Suppressor macrophage (primary cell): ENCODE measurements at regions not wholly inside any gene's neighbourhood (a gene's known extent, or its start where the extent isn't known, plus 50 kb on each side); places are given as distances from the start of the nearest gene placed in this dataset.

Source experiments
- DNase-seq, 4 experiments: peaks; one replicate each; pipeline ENCODE4 v3.0.0-alpha.2; 2020 to 2022

DNA sequence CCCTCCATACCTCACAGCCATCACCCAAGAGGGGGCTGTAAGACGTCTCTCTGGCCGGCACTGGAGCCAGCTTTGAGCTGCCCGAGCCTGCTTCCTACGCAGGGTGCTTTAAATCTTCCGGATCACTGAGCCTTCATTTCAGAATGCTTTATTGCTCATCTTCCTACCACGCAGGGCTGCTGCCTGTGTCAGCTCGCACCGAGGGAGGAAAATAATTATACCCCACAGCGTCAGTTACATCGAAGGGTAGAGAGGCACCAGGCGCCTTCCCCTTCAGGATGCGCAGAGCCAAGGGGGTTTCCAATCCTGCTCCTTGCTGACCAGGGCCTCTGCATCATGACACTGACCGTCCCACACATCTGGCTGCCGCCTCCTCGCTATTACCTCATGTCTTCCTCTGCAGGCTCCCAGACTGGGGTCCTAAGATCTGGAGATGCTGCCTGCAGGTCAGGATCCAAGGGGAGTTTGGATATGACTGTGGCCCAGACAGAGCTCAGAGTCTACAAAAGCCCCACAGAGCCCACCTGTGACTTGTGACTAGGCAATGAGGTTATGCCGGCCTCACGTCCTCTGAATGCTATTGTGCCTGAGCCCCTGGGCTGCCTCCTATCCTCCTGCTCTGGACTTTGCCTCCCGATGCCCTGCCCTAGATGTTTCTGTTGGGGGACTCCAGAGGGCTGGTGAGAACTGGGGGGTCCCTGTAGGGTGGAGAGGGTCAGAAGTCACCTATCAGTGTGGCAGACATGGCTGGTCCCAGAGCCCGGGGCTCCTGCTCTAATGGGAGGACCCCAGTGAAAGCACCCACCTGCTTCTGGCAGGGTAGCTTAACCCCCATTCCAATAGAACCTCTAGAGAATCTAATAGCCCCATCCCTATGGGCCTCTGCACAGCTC, 220.3 kb upstream of the RTL1 start:
- DNase-seq, result no peak

DNA sequence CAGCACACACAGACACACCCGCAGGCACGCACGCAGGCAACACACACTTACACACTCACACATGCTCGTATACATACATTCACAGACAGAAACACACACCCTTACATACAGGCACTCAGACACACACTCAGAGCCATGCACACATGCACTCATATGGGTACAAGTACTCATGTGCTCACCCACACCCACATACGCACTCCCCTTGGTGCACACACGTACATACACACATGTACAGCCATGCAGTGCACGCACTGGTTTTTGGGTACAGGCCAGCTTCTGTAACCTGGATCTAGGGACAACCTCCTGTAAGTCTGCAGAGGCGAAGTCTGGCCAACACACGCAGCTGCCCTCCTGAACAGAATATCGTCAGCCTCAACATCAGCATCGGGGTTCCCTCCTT, 221.3 kb upstream of the RTL1 start:
- no peak for DNase-seq

DNA sequence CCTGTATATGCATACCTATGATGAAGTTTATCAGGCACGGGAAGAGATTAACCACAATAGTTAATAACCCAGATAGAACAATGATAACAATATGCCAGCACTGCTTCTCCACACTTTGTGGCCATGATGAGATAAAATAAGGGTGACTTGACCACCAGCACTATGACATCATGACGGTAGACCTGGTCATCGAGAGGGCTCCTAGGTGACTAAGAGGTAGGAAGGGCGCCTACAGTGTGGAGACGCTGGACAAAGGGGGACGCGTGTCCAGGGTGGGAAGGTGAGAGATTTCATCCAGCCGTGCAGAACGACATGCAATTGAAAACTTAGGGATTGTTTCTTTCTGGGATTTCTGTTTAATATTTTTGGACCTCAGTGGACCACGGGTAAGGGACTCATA, 221.8 kb upstream of the RTL1 start:
- DNase-seq, result no peak

DNA sequence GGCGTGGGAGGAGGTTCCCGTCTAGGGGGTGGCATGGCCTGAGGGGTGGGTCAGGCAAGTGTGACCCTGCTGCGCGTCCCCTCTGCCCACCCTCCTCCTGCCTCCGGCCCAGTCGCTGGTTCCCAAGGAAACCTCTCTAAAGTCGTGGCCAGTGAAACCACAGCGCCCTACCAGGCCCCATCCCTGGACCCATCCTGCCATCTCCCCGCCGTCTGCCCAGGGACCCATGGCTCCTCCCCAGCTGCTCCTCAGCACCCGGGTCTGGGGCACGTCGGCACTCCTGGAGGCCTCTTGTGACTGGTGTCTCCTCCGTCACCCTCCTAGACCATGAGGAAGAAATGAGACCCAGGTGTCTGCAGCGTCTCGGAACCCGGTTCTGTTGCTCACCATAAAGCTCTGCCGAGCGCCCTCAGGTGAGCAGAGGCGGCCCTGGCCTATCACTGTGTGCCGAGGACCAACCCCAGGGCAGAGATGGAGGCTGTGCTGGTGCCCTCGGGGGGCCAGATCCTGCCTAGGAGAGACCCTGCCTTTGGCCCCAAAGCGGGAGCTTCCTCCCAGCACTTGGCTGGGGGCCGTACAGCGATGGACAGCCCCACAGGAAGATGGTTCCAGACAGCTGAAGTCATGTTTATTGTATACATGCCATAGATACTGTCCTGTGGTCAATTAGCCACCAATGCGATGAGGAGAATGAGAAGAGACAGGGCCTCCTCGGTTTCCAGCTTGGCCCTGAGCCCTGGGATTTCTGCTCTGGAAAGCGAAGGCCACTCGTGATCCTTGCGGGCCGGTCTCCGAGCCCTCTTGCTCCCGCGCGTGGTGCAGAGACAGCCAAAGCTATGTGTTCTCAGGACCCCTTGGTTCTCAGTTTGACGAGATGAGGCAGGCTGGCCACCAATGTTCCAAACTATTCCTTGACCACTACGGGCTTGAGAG, 222.5 kb upstream of the RTL1 start:
- DNase-seq, result no peak

DNA sequence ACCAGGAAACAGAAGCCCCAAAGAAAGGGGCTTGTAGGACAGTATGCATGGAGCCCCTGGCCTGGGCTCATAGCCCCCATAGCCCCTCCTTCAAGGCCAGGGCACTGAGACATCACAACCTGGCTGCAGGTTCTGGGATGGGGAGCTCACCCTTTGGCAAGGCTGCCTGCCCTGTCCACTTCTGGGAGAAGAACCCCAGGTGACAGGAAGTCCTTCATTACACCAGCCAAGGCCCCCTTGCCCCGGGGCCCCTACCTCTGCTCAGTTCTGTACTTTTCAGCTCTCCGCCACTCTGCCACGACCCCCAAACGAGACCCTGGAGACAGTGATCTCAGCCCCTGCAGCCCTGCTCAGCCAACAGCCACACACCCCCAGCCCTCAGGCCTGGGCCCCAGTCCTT, 223.2 kb upstream of the RTL1 start:
- no peak for DNase-seq

DNA sequence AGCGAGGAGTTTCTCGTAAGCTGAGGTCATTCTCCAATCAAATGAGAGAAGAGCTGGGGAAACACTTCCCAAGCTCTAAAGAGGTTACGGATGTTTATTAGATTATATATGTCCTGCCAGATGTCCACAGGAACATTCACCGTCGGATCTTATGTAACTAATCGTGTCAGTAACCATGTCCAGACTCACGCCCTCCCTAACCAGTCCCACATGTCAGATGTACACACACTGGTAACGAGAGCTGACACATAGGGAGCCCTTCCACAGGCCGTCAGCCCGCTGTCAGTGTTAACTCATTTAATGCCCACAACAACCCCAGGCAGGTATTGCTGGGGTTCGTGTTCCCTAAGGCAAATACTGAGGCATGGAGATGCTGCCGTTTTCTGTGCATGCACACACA, 223.7 kb upstream of the RTL1 start:
- DNase-seq, result no peak

DNA sequence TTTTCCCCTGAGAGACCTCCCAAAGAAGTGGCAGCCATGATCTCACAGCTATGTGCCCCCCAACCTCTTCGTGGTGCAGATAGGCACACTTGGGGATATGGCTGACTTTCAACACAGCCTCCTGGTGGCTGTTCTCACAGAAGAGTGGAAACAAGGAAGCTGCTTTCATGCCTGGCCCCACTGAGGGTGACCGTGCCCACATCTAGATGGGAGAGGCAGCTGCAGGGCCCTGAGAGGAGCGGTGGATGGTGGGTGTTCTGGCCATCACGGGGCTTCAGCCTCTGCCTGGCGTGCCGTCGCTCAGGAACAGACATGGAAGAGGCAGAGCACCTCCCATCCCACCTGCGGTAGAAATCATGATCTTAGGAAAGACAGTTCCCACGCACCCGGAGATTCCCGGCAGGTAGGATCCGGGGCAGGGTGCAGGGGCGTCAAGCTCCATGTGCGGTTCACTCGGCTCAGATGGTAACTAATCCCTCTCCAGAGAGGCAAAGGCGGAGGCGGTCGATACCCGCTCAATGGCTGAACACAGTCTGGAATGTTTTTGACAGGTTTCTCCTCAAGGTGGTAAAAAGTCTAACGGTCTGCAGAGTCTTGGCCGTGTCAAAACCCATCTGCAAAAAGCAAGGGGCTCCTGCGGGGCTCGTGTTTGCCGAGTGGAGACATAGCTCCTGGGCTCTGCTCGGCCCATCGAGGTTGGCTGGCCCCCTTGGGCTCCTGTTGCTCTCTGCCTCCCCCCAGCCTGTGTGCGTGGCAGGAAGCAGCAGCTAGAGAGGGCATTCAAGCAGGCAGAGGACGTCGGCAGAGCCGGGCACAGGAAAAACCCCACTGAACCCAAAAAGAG, 225.2 kb upstream of the RTL1 start:
- no peak for DNase-seq

DNA sequence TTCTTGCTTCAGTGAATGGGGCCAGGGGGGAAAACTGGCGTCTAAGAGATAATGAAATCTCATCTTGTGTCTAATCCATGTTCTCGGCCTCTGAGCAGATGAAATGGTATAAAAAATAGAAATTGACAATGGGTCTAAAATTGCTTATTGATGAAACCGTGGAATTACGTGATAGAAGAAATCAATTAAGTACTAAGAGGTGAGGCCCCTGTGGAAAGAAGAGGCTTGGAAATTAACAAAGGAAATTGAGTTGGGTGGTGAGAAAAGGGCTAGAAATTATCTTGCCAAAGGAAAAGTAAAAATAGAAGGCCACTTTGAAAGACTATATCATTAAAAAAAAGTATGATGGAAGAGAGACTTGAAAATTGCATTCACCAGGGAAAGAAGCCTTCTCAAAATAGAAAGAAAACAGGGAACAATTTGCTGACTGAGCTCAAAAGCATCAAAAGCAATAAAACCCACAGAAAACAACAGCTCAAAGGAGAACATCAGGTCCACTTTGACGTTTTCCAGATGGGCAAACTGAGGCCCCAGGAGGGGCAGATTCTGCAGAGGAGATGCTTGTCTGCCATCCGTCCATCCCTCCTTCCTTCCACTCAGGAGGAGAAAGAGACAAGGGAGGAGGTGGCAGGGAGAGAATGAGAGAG, 226.1 kb upstream of the RTL1 start:
- DNase-seq, result no peak

DNA sequence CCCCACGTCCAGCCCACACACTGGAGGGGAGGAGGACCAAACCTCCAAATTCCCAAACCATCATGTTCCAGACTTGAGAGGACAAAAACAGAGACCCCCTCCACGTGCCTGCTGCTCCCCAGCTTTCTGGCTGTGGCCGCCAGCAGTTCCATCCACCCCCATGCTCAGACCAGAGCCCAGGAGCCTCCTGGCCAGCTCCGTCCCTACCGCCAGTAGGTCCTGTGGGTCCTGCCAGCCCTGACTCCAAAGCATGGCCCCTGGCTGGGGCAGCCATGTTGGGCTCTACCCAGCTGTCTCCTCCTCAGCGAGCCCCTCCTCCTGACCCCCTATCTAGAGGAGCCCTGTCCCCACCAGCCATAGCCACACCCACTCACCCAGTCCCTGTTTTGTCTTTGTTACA, 227.3 kb upstream of the RTL1 start:
- DNase-seq, result no peak

DNA sequence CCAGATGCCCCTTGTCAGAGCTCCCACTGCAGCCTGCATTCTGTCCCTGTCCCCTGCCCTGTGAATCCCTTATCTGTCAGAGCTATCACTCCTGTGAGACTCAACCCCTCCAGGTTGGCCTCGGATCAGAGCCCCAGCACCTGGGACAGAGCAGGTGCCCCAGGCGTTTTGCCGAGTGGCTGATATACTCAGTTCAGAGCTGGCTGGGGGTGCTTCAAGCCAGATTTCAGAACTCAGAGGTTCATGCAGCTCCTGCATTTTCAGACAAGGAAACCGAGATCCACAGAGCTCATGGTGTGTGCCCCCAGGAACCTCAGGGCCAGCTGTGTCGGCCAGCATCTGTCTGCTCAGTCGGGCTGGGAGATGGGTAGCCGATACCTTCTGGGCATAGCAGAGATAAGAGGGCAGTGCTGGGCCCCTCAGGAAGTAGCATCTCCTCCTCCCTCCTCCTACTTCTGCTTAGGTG, 228.0 kb upstream of the RTL1 start:
- no peak for DNase-seq

DNA sequence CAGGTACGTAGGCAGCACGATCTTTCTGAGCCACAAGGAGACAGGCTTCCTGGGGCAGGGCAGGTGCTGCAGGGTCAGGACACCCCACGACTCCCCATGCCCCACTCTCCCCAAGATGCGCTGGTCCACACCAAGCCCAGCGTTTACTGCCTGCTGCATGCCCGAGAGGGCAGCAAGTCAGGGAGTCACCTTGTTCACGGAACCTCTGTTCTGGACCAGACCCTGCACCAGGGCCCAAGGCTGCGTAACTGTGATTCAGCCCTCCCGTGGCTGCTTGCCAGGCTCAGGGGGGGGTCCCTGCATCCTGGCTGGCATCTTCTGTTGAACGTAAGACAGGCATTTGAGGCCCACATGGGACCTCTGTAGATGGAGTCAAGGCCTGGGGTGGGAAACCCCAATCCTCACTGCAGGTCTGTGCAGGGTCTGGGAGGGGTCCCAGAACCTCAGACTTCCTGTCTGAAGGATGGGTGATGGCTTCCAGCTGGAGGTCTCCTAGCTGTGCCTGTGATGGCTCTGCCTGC, 228.6 kb upstream of the RTL1 start:
- DNase-seq, result no peak

DNA sequence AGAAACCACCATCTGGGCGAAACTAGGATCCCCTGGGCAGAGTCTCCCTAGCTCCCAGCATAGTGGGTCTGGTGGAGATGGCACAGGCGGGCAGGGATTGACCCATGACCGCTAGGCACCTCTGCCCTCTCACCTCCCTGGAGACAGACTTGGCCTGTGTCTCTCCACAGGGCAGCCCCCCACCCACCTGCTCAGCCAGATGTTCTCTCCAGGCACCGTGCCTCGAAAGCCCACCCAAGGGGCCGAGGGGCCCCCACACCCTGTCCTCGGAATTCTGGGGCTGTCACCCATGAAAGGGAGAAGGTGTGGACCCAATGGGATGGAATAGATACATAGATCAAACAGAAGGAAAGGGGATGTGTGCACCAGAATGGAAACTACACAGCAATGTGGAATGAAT, 229.1 kb upstream of the RTL1 start:
- no peak for DNase-seq

DNA sequence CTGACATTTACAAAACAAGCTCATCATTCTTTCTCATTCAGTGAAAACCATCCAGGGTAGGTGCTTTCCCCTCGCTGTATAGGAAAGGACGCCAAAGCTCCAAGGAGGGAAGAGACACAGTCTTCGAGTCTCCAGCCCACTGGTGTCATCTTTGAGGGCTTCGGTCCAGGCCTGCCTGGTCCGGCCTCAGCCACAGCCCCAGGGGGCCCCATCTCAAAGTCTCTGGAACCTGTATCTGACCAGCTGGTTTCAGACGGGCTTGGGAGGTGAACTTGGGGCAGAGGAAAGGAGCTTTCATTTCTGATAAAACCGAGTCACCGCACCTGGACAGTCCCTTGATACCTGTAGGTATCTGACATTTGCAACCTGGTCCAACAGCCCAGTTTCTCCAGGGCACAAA, 229.5 kb upstream of the RTL1 start:
- no peak for DNase-seq

DNA sequence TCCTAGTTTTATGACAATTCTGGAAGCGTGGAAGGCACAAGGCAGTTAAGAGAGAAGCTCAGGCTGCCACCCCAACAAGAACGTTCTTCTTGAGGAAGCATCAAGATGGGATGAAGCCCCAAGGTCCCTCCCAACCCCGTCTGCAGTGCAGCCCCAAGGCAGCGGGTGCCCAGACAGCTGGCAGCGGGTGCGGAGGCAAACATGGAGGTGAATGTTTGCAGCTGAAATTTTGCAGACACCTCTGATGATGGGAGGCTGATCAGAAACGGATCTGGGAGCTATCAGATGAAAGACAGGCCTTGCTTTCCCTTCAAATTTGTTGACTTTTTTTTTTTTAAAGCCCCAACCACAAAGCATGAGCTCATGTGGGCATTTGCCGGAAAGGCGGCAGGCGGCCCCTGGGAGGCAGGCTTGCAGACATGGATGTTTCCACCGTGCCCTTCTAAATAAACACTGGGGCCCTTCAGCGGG, 230.7 kb upstream of the RTL1 start:
- DNase-seq, result no peak

DNA sequence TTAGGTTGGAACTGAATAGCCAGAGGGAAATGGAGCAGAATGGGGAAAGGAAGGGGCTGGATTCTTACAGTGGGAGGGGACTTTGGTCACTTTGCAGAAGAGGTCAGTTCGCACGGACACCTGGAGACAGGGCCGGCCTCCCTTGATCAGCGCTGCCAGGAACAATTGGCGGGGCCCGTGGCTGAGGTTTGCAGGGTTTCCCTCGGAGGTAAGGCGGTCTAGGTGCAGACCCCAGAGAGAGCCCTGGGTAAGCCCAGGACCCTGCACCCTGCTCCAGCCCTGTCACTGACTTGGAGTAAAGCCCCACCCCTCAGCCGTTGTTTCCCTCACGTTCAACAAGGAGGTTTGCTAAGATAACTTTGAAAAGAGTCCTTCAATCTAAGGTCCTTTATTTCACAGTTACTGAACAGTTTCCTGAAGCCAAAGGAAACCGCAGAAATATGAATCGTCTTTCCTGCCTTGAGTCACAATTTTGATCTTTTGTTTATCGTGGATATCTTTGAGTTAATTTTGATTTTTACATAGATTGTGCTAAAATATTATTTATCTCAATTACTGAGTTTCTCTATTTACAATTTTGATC, 231.4 kb upstream of the RTL1 start:
- no peak for DNase-seq

DNA sequence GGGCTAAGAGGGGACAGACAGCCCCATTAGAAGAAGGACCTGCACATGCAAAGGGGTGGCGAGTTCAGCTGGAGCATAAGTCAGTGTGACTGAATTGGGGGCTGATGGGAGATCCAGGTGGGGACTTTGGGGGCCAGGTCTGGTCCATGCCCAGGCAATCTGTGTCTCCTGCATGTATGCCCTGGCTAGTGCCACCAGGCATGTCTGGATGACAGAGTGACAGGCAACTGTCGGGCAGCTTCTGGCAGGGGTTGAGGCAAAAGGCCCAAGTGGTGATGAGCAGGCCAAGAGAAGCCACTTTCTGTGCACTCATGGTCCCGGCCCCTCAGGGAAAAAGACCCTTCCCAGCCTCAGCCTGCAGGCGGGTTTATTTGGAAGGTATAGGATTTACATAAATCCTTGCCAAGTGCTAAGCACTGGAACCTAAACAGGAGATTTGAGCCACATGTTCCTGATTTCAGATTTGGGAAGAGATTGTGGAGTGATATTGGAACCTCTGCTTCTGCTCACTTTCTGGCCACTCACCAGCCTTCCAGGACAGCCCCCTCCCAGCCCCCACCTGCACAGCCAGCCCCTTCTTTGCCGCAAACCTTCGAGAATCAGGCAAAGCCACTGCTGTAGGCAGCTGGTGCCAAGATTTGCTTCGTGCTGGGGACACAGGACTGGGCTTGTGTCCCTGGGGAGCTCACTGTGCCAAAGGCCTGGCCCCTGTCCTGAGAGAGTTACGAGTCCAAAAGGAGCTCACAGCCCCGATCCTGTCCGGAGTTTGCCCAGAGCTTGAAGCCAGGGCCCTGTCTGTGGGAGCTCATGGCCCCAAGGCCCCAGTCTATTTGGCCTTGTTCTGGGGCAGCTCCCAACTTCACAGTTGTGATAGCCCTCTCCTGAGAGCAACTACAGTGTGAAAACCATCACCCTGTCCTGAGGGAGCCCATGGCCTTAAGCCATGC, 232.5 kb upstream of the RTL1 start:
- DNase-seq, result no peak

DNA sequence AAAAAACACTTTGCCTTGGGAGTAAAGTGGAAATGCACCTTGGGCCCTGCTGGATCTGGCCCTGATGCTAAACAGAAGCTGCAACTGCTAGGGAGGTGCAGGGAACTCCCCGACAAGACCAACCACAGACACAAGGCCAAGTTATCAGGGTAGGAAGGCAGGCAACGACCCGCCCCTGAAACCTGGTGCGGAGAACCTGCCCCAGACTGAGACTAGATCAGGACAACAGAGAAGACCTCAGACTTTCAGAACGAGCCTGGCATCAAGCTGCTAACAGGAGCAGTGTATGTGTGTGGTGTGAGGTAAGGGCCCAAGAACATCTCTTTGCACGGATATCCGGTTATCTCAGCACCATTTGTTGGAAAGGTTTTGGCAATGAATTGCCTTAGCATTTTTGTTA, 233.7 kb upstream of the RTL1 start:
- no peak for DNase-seq

DNA sequence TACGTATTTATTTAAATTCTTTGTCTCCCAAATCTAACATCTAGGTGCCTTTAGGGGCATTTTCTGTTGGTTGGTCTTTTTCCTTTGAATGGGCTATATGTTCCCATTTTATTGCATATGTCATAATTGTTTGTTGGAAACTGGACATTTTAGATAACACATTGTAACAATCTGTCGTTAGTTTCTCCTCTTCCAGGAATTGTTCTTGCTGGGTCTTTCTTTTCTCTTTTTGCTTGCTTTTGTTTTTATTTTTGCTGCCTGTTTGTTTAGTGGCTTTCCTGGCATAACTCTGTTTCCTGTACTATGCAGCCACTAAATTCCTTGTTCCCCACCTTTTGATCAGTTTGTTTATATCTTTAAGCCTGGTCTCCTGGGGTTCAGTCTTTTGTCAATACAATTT, 244.3 kb upstream of the RTL1 start:
- DNase-seq, result no peak

DNA sequence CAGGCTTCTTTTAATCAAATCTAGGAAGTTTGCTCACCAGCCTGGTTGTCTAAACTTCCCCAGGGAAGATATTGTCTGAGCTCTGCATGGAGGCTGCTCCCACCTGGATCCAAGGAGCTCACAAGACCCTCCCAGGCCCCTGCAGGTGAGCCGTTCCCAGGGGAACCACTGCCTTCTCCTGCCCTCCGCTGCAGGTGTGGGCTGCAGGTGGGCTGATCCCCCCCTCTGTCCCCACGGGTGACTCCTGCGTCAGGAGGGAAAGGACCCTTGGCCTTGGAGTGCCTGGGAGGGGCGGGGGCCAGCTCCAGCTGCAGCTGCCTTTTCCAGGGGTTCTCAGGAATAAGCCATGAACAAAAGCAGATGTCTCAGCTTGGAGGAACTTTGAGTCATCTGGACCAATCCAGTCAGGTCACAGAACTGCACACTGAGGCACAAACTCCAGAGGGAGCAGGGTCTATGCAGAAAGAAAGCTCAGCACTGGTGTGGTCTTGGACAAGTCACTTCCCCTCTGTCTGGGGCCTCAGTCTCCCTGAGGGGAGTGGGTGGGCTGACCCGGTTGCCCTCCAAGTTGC, 246.6 kb upstream of the RTL1 start:
- DNase-seq, result no peak
